HFFc6 (cell line): ENCODE measurements at regions not wholly inside any gene's neighbourhood (a gene's known extent, or its start where the extent isn't known, plus 50 kb on each side); places are given as distances from the start of the nearest gene placed in this dataset.

Experiments
- DNase-seq: peaks from one replicate; pipeline ENCODE4 v3.0.0-alpha.2; 2018
- H3K27ac Mint-ChIP-seq: 2 replicates; pipeline ENCODE4 v1.8.0; 2020; ENCODE audit warnings: mild to moderate bottlenecking, mixed read lengths
- H3K27me3 Mint-ChIP-seq: 2 replicates; pipeline ENCODE4 v1.8.0; 2021; ENCODE audit warnings: mild to moderate bottlenecking, moderate library complexity, mixed read lengths; ENCODE audit not compliant: insufficient read depth
- H3K36me3 Mint-ChIP-seq: 2 replicates; pipeline ENCODE4 v1.8.0; 2021; ENCODE audit warnings: low read depth, mixed read lengths
- H3K4me1 Mint-ChIP-seq: 2 replicates; pipeline ENCODE4 v1.8.0; 2020; ENCODE audit warnings: low read depth, mixed read lengths
- H3K4me3 Mint-ChIP-seq: 2 replicates; pipeline ENCODE4 v1.8.0; 2020; ENCODE audit warnings: mild to moderate bottlenecking, moderate library complexity, mixed read lengths
- H3K9me3 Mint-ChIP-seq: 2 replicates; pipeline ENCODE4 v1.8.0; 2020; ENCODE audit warnings: mild to moderate bottlenecking, mixed read lengths
- TF ChIP-seq, protein P1 (sequence below): fragments of 200-600 bp; sonication (generic); IDR thresholded peaks from 2 replicates; pipeline ENCODE4 v1.5.0; 2021; ENCODE audit warnings: antibody characterized with exemption, mild to moderate bottlenecking

DNA sequence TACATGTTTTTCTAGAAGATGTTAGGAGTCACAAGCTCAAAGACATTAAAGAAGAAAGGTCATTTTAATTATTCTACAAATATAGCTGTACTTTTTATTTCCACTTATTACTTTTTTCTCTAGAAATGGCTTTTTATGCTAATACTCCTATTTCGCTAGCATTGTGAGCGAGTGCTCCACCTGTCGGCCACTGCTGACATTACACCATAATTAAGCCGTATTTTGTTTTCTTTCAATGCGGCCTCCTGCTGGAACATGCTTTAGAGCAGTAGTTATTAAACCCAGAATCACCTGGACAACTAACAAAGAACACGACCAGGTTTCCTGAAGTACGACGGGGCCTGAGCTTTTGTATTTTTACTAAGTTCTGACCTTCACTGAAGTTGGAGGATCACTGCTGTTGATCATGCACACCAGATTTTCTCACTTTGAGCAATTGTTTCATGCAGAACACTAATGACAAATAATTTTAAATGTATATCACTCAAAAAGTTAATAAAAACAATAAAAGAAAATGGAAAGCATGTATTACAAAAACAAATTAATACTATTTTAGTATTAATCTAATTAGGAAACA, 74.1 kb upstream of the PAK5 start:
- Mint-ChIP-seq H3K4me1 (no peaks in the 10 kb centered on the region), H3K27me3 (no peaks in the 10 kb centered on the region; the same call in 1 of the 2 replicates), H3K27ac (no peak overlapping the region), H3K36me3 (no peaks in the 10 kb centered on the region), H3K4me3 (no peak overlapping the region), H3K9me3 (no peaks in the 10 kb centered on the region; the same call in 1 of the 2 replicates)
- peak; percentile 32 for DNase-seq
- TF ChIP-seq, protein P1, sequence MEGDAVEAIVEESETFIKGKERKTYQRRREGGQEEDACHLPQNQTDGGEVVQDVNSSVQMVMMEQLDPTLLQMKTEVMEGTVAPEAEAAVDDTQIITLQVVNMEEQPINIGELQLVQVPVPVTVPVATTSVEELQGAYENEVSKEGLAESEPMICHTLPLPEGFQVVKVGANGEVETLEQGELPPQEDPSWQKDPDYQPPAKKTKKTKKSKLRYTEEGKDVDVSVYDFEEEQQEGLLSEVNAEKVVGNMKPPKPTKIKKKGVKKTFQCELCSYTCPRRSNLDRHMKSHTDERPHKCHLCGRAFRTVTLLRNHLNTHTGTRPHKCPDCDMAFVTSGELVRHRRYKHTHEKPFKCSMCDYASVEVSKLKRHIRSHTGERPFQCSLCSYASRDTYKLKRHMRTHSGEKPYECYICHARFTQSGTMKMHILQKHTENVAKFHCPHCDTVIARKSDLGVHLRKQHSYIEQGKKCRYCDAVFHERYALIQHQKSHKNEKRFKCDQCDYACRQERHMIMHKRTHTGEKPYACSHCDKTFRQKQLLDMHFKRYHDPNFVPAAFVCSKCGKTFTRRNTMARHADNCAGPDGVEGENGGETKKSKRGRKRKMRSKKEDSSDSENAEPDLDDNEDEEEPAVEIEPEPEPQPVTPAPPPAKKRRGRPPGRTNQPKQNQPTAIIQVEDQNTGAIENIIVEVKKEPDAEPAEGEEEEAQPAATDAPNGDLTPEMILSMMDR, result peak; percentile 95

DNA sequence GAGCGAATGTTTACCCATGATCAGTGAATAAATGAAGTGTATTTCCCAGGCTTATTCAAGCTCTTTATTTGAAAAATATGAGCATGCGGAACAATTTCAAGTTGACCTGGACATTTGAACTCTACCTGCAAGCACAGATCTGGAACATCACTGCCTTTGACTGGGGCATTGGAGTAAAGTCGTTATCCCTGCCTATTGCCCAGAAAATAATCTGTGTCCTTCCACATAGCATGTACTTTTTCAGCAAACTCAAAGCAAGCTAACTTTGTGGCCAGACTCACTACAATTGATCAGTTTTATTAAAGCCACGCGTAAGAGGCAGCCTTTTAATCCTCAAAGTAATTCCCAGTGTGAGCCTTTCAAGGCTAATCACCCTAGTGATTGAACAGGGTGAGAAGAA, 73.4 kb upstream of the PAK5 start:
- no peaks in the 10 kb centered on the region; the same call in 1 of the 2 replicates for H3K9me3 Mint-ChIP-seq
- no peak for DNase-seq
- H3K4me1 Mint-ChIP-seq, result no peaks in the 10 kb centered on the region
- TF ChIP-seq, protein P1, result no peak
- H3K27ac Mint-ChIP-seq, result no peak overlapping the region
- H3K4me3 Mint-ChIP-seq, result no peak overlapping the region
- H3K27me3 Mint-ChIP-seq, result no peaks in the 10 kb centered on the region; the same call in 1 of the 2 replicates
- no peaks in the 10 kb centered on the region for H3K36me3 Mint-ChIP-seq

DNA sequence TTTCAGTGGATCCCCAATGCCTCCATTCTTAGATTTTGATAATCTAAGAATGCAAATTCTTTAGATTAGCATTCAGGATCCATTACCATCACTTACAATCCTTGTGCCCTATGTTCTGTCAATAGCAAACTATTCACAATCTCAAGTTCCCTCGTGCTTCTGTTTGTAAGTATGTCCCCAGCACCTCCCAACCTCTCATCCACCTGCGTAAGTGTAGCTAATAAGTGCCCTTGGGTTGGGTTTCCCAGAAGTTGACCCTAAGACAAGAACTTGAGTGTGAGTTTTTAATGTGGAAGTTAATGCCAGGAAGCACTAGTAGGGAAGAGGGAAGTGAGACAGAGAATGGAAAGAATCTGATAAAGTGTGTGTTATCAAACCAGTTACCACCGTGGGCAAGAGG, 72.6 kb upstream of the PAK5 start:
- no peak for DNase-seq
- Mint-ChIP-seq H3K4me1 (no peaks in the 10 kb centered on the region), H3K27ac (no peak overlapping the region), H3K36me3 (no peaks in the 10 kb centered on the region), H3K4me3 (no peak overlapping the region), H3K27me3 (no peaks in the 10 kb centered on the region; the same call in 1 of the 2 replicates), H3K9me3 (no peaks in the 10 kb centered on the region; the same call in 1 of the 2 replicates)
- TF ChIP-seq, protein P1, result no peak

DNA sequence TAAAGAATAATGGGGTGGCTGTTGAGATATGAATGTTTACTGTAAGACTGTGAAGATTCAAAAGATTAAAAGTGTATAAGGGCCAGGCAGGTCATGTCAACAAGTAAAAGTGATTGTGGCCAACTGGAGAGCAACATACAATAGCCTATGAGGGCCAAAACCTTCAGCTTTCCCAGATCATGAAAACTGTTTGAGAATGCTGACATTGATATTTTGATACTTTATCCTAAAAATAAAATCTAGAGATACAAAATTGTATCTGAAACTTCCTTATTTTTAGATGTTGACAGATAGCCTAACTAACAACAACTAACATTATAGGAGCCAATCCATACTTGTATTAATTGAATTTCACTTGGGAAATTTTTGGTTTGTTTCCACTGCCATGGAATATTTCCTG, 70.3 kb upstream of the PAK5 start:
- H3K4me3 Mint-ChIP-seq, result no peak overlapping the region
- no peak overlapping the region for H3K27ac Mint-ChIP-seq
- no peak for DNase-seq
- no peaks in the 10 kb centered on the region; the same call in 1 of the 2 replicates for H3K9me3 Mint-ChIP-seq
- no peaks in the 10 kb centered on the region for H3K4me1 Mint-ChIP-seq
- H3K36me3 Mint-ChIP-seq, result no peaks in the 10 kb centered on the region
- TF ChIP-seq, protein P1, result no peak
- H3K27me3 Mint-ChIP-seq, result no peaks in the 10 kb centered on the region; the same call in 1 of the 2 replicates

DNA sequence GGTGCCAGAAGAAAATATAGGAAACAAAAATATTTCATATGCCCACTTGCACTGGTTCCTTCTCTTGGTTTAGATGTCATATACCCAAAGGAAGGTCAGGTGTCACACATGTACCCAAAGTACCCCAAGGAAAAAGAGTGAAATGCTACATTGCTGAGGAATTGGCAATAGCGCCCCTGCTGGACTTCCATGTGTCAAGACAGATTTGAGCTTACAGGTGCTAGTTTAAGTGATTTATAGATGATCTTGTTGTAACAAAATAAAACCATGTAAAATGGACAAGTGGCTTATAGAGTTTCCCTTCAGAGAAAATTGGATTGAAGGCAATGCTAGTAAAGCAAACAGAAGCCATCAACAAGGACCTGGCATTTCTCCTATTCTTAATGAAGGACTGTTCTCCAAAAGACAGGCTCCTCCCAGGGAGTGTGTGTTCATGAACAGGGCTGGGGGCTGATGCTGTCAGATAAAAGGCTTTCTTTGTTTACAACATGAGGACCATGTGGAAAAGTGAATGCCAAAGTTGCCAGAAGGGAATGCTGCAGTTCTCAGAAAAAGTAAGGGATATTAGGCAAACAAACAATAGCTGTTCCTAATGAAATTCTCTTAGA, 64.3 kb upstream of the PAK5 start:
- Mint-ChIP-seq H3K27me3 (no peaks in the 10 kb centered on the region; the same call in 1 of the 2 replicates), H3K9me3 (no peaks in the 10 kb centered on the region; the same call in 1 of the 2 replicates), H3K36me3 (no peaks in the 10 kb centered on the region), H3K4me1 (no peaks in the 10 kb centered on the region), H3K4me3 (no peak overlapping the region), H3K27ac (no peak overlapping the region)
- TF ChIP-seq, protein P1, result peak; percentile 37
- DNase-seq, result no peak
